ENCODE measurements at regions not wholly inside any gene's neighbourhood (a gene's known extent, or its start where the extent isn't known, plus 50 kb on each side); places are given as distances from the start of the nearest gene placed in this dataset.

- TF ChIP-seq CTCF (conservative IDR thresholded peaks at IDR 0.05; ENCODE audit: low read length), result no peak
- no peak for TF ChIP-seq EZH2phosphoT487 (IDR thresholded peaks at IDR 0.05; ENCODE audit: borderline replicate concordance)
Measured at GRCh38 chr4:147327322-147327721, 153.6 kb upstream of the EDNRA start.

All from Loucy (cell line).